Left lobe of liver (tissue), 2 donors: ENCODE measurements at regions not wholly inside any gene's neighbourhood (a gene's known extent, or its start where the extent isn't known, plus 50 kb on each side); places are given as distances from the start of the nearest gene placed in this dataset.

Experiments used
- ATAC-seq: fragments of 200-7000 bp; cut with Tn5 transposase; one replicate; pipeline ENCODE4 v1.9.1; 2020; ENCODE audit warnings: mild to moderate bottlenecking, moderate library complexity
- DNase-seq: peaks from one replicate; pipeline ENCODE4 v3.0.0-alpha.2; 2020; ENCODE audit warnings: low spot score
- donor health status: DM: no; HTN: no; CAD: no; lungs with moderate emphysema.
- donor health status: DM: no; HTN: yes; CAD: no.

DNA sequence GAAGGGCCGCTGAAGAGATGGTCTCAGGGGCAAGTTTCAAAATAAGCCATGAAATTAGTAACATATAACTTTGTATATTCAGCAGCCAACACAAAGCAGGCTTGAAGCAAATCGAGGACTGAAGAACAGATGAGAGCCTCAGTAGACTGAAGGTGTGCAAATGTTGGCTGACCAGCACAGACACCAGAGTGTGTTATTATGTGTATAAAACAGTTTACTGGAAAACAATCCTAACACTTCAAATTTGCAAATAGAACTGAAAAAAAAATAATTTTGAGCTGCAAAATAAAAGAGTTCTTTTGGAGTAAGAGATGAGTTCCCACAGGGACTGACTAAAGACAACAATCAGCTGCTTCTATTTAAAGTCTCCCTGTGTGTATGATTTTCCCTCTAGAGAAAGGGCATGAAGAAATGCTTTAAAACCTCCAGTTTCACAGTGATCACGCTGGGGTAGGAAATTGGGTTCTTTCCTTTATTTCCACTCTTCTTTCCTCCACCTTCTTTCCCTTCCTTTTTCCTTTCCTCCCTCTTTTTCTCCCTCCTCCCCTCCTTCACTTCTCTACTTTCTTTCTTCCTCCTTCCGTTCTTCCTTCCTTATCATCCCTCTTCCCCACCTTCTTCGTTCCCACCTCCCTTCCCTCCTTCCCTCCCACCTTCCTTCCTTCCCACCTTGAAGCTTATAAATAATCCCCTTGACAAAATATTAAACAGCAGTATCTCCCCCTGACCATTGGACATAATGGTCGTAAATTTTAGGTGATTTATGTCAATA lies 383.9 kb upstream of the DCN start:
- DNase-seq: no peak
- ATAC-seq: no peak

DNA sequence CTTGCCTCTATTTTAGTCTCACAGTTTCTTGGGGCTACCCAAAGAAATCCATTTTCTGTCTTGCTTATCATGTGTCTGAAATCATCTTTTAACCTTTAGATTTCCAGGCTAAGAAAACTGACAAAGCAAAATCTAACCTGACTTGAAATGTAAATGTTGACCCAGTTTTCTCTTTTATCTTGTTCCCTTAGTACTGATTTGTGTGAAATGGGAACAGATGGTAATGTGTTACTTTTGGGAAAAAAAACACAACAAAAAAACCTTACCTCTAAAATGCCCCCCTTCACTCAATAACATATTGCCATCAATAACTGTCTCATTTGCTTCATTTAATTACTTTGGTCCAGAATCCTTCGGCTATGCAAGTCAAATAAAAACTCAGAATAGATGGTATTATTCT lies 383.2 kb upstream of the DCN start:
- DNase-seq: no peak
- no peak for ATAC-seq

DNA sequence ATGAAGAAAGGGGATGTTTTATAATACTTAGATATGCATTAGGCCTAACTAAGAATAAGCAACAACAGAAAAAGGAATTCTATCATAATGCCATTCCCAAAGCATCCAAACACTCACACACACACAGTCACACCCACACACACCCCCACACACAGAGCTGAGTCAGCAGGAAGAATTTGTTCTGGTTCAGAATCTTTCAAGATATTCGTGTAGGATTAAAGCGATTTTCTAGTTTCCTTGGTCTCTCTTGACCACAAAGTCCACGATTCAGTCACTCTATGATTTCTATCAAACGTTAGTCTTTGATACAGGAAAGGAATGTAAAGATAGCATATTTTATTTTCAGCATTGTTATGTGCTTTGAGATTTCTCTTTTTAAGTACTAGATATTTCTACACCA lies 382.6 kb upstream of the DCN start:
- DNase-seq (no peak), ATAC-seq (no peak)

DNA sequence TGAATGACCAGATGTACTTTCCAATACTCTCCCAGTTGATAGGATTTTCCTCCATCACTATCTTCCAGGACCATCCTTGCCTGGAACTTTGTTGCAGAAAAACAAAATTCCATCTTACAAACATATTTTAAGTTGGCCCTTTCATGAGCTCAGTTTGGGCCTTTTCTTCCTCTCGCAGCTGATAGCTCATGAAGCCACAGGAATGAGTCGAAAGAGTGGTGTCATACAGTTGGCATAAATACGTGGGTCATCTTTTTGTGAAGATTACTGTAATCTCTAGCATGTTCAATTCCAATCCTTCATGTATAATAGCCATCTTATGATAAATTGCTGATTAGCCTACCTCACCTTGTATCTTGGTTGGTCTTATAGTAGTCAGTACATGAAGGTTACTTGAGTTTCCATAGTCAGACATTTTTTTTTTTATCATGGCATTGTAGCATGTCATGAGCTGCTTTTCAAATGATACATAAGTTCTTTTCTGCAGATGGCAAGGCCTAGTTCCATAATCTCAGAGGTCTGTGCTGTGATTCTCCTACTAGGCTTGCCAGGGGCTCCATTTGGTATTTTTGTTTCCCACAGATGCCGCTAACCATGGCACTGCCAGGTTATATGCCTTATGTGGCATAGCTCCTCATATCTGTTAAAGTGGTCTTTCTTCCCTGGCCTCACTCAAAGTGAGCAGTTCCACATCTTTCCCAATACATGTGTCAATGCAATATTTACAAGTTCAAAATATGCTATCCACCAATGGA lies 380.6 kb upstream of the DCN start:
- ATAC-seq: no peak

DNA sequence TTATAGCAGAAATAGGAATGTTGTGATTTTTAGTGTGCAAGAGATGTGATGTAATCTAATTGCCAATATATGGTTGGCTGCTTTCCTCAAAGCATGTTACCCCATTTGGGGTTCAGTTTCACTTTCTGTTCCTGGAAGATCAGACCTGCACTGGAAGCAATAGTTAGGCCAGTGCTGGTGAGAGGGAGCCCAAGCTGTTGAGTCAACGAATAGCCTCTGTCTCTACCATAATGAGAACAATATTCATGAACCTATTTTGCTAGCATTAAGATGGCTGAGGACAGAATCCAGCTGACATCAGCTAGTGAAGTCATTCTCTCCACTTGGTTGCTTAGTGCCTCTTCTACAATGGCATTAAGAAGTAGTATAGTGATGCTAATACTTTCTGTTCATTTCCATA lies 379.9 kb upstream of the DCN start:
- ATAC-seq (no peak), DNase-seq (no peak)

More for the DNA sequence above, 380.6 kb upstream of the DCN start:
- DNase-seq: no peak

DNA sequence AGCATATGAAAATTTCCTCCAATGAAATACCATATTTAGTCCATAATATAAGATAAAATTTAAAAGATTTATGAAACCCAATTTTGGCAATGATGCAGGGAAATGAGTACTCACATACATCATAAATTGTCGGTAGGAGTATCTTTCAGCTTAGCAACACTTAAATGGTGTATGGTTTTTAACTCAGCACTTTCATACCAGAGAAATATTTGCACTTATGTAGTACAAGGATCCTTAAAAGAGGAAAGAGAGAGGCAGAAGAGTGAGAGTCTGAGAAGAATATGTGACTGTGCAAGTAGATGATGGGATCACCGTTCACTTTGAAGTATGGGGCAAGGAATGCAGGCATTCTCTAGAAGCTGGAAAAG lies 379.3 kb upstream of the DCN start:
- DNase-seq: no peak
- no peak for ATAC-seq

DNA sequence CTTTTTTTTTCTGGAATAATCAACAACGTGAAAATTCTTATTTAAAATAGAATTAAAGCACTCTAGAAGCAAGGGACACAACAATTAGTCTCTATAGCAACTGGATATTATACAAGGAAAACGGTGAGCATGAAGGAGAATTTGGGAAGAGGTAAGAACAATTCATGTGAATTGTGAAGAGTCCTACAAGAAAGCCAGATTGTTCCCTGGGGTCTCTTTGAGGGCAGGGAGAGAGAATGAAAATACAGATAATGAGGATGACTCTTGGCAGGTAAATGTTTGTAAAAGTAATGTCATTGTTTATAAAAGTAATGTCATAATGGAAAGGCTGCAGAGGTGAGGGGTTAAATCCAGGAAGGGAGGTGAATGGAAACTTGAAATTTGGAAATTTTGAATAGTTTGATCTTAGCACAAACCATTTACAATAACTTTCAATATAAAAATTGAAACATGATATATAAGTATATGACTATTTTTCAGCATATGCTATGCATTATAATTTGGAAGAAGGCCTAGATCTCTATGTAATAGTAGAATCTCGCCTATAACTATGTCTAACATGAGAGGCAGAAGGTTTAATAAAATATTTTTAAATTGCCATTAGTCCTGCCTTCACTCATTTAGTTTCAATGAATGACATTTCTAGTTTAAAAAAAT lies 378.8 kb upstream of the DCN start:
- no peak for DNase-seq
- no peak for ATAC-seq

DNA sequence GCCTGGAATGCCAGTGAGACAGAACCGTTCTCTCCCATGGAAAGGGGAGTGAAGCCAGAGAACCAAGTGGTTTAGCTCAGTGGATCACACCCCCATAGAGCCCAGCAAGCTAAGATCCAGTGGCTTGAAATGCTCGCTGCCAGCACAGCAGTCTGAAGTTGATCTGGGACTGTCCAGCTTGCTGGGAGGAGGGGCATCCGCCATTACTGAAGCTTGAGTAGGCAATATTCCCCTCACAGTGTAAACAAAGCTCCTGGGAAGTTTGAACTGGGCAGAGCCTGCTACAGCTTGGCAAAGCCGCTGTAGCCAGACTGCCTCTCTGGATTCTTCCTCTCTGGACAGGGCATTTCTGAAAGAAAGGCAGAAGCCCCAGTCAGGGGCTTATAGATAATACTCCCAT lies 374.3 kb upstream of the DCN start:
- DNase-seq: no peak
- ATAC-seq: no peak

DNA sequence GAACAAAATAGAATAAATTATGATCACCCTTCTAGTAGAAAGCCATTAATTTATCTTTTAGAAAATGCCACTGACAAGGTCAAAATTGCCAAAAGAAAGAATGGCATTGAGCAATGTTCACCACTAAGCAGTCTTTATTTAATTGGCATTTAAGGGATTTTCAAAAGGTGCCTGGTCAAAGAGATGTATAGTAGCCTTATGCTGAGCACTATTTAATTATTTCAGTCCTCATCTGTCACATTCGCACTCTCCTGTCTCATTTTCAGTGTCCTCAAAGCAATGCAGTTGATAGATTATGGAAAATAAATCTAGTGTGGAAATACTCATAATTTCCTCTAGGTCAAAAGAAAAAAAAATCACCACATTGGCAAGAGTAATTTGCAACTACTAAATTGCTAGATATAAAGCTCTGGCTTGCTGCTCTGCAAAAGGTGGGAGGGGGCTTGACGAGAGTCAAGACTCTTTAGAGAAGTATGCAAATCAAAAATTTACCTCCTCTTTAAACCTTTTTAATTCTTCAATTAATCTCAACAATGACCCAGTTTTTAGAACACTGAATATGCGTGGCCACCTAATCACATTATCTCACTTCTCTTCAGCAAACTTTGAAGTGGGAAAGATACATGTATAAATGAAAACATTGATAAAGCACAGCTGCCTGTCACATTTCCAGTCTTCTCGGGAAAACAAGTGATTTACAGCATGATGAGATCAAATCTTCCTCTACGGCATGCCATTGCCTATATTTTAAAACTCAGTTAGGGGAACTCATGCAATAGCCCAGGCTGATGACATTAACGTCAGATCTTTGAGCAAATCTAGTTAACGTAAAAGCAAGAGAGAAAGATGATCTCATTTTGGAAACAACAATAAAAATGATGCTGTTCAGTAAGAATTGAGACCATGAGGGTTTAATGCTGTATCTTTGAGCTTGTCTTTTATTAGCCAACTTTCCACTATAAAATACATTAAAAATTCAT lies 373.1 kb upstream of the DCN start:
- ATAC-seq: no peak
- no peak for DNase-seq

DNA sequence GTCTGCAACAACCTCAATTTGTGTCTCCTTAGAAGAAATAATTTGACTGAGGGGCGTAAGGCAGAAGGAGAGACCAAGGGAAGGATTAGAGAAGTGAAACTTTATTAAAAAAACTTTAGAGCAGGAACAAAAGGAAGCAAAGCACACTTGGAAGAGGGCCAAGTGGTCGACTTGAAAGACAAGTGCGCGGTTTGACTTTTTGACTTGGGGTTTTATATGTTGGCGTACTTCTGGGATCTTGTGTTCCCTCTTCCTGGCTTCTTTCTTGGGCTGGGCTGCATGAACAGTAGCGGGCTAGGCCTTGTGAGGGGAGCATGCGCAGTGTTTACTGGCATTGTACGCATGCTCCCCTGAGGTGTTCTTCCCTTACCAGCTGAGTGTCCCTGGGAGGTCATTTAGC lies 369.3 kb upstream of the DCN start:
- ATAC-seq: no peak
- DNase-seq: no peak

DNA sequence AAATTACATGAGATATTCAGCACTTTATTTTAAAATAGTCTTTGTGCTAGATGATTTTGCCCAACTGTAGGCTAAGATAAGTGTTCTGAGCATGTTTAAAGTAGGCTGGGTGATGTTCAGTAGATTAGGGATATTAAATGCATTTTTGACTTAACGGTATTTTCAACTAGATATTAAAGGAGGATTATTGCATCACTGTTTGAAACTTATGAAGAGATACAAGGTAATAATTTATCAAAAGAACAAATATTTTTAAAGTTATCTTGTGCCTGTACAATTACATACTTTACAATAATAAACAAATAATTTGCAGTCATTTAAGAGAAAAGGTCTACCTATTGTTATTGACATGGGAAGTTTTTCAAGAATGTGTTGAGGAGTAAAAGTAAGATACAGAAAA lies 368.6 kb upstream of the DCN start:
- no peak for DNase-seq
- no peak for ATAC-seq

DNA sequence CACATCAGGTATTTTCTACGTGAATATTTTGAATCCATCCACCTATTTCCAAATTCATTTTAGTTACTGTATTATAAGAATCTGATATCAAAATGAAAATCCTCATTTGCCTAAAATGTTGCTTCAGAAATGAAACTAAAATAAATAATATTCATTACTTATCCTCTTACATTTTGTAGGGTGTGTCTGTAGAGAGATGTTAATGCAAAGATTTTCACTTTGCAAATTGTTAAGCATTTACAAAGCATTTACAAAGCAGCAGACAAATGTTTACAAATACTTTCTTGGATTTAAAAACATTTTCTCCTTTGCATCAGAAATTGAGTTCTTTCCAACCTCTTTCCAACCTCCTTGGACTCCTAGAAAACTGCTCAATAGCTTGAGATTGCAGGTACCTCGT lies 360.0 kb upstream of the DCN start:
- DNase-seq: no peak
- ATAC-seq: no peak

DNA sequence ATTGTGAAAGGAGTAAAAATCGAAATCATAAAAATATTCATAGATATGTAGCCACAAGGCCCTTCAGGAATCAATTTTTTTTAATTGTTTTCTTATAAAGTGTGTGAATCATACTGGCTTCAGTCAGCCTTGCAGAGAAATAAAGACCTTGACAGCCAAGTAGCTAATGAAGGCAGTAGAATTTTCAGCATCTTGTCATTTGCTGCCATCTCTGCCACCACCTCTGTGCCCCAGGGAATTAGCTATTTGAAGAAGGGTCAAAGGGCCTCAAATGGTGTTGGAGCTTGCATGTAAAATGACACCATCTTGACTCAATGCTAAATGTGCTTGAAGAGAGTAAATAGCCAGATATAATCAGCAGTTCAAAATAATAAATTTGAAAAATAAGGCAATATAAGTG lies 359.4 kb upstream of the DCN start:
- ATAC-seq (no peak), DNase-seq (no peak)

DNA sequence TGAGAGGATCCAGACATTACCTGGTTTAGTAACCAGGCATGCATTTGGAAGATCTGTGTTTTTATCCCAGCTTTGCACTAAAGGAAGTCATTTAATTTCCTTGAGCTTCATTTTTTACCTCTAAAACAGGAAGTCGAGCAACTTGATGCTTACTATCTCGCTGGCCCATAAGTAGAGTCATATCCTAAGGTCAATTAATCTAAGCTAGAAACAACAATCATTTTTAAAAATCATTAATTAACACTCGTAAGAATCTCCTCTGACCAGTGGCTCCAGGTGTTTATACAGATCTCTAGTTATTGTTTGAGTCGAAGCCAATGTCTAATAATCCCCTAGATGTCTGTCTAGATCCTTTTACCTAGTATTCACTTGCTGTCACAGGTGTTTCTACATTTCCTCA lies 355.8 kb upstream of the DCN start:
- ATAC-seq (no peak), DNase-seq (no peak)

DNA sequence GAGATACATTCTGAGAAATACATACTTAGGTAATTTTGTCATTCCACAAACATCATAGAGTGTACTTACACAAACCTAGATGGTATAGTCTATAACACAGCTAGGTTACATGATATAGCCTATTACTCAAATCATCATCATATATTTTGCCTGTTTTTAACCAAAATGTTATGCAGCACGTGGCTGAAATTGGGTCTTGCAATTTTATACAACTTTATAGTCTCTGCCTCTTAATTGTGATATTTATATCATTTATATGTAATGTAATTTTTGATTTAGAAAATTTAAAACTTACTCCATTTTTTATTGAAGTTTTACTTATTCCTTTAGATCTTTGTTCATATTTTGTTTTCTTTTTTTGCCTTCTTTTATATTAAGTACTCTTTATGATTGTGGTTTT lies 350.7 kb upstream of the DCN start:
- ATAC-seq: no peak
- no peak for DNase-seq

DNA sequence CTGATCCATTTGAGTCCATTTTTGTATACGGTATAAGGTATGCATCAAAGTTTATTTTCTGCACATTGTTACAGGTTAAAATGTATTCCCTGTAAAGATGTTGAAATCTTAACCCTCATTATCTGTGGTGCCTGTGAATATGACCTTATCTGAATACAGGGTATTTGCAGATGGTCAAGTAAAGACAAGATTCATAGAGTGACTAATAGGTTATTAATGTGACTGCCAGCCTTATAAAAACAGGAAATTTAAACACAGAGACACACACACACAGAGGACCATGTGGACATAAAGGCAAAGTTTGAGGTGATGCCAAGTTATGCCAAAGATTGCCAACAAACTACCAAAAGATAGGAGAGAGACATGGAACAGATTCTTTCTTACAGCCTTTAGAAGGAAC lies 347.2 kb upstream of the DCN start:
- ATAC-seq: no peak
- DNase-seq: no peak

DNA sequence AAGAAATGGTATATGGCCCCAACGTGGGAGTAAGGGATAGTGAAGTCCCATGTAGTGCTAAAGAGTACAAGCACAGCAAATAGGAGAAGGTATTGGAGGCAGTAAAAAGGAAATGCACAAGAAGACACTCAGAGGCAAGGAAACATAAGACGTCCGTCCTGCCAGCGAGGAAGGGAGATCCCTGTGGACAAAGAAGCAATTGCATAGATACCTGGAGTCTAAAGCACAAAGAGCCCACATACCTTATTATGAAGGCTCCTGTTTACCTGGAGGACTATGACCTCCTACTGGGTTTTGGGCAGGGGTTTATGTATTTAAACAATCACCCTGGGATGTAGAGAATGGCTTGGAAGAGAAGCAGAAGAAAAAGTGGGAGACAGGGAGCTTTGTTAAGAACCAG lies 341.2 kb upstream of the DCN start:
- ATAC-seq (no peak), DNase-seq (no peak)

DNA sequence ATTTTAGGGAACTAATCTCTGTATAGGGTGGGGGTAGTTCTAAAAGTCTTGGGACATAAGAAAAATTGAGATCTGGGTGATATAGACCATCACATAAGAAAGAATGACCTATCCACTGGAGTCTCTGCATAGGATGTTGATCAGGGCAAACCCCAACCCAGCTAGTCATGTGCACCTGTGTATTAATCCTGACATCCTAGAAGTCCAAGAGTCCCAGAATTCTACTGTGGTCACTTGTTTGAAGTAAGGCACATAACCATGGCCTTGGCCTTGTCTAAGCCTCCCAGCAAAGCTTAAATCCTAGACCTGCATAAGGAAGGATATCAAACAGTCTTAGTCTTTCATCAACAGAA lies 334.1 kb upstream of the DCN start:
- ATAC-seq (no peak), DNase-seq (no peak)

DNA sequence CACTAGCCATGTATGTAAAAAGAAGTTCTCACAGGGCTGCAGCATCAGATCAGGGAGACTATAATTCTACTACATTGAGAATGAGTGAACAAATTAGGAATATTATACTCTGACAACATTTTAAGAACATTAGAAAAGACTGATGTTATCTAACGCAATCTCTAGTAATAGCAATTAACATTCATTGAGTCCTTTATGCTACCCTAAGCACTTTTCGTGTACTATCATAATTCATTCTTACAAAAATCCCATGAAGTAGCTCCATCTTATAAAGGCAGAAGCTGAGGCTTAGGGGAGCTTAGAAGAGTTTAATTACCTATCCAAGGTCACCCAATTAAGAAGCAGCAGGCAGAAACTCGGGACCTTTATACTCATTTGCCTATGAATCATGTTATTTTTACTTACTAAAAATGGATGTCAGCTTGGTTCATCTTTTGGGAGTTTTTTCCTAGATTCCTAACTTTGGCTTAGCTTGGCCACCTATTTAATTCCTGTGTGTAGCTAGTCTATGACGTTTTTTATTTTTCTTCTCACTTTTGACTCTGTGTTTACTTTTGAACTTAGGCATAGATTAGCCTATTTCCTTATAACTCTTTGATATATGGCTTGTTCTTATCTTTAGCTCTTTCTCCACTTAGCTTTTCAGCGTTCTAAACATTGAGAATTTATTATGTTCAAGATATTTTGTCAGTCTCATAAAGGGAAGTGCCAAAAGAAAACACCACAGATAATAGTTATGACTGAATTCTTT lies 333.5 kb upstream of the DCN start:
- DNase-seq (no peak), ATAC-seq (no peak)

DNA sequence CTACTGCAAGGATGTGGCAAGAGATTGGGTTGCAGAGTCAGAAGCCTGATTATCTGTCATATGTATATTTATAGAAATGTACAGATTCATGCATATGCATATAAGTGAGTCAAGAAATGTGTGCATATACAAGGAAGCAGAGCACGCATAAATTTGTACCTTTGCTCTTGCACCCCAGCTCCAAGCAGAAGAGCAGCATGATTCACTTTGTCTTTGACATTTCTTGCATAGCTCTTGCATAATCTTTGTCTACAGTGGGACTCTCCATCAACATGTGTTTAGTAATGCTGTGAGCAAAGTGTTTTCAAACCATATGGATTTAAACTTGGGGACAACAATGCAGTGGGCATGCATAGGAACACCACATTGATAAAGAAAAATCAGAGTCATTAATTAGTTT lies 330.7 kb upstream of the DCN start:
- ATAC-seq (no peak), DNase-seq (no peak)
